ENCODE measurements at regions not wholly inside any gene's neighbourhood (a gene's known extent, or its start where the extent isn't known, plus 50 kb on each side); places are given as distances from the start of the nearest gene placed in this dataset.

GRCh38 chr6:134456226-134456625 is 138.3 kb upstream of the SGK1 start:
- TF ChIP-seq CTCF (IDR thresholded peaks at IDR 0.05) (no peak), POLR2A (IDR thresholded peaks at IDR 0.05) (no peak)
